Suprapubic skin (tissue), 3 donors: ENCODE measurements at regions not wholly inside any gene's neighbourhood (a gene's known extent, or its start where the extent isn't known, plus 50 kb on each side); places are given as distances from the start of the nearest gene placed in this dataset.

ENCODE experiments used
- CTCF ChIP-seq, 2 donors: fragments of 200-600 bp in 1 of 2; fragments of 450-650 bp in 1 of 2; sonication (generic) in 1 of 2; IDR thresholded peaks; one replicate each; pipeline ENCODE4 v1.5.1; 2016 to 2019; ENCODE audit warnings: antibody characterized with exemption in 2 of 2, mild to moderate bottlenecking in 1 of 2, moderate library complexity in 1 of 2
- POLR2A ChIP-seq, 2 donors: fragments of 450-650 bp; IDR thresholded peaks; one replicate each; pipeline ENCODE4 v1.6.1; 2017; ENCODE audit warnings: antibody characterized with exemption in 2 of 2, mild to moderate bottlenecking in 2 of 2, moderate library complexity in 2 of 2

- TF ChIP-seq CTCF (IDR thresholded peaks at IDR 0.05) (no peak), POLR2A (IDR thresholded peaks at IDR 0.05) (no peak)
Observed at GRCh38 chr1:84758476-84758875, 68.2 kb upstream of the SSX2IP start.
